CD4-positive, alpha-beta T cell (primary cell): ENCODE measurements at regions not wholly inside any gene's neighbourhood (a gene's known extent, or its start where the extent isn't known, plus 50 kb on each side); places are given as distances from the start of the nearest gene placed in this dataset.

Experiments used
- ATAC-seq: fragments of 200-7000 bp; cut with Tn5 transposase; one replicate; pipeline ENCODE4 v1.10.0; 2022; ENCODE audit warnings: mild to moderate bottlenecking; ENCODE audit not compliant: poor library complexity
- CTCF ChIA-PET: fragments of 350-600 bp; sonication (Branson Sonifier 250); formaldehyde crosslinking; loops from one replicate; lab custom pipeline; 2021; ENCODE audit warnings: antibody characterized with exemption, inconsistent platforms; lab: Charles Lee
- POLR2A ChIA-PET: fragments of 350-600 bp; sonication (Branson Sonifier 250); formaldehyde crosslinking; loops from one replicate; lab custom pipeline; 2021; ENCODE audit warnings: antibody characterized with exemption, inconsistent platforms; lab: Charles Lee
- DNase-seq, 14 experiments: peaks; one replicate each; pipeline ENCODE4 v3.0.0-alpha.2; 2013 to 2020; ENCODE audit warnings: mixed read lengths in 2 of 14
- H3K27ac ChIP-seq, 2 donors: one replicate each; pipeline versions ENCODE4 v1.5.1 to v1.7.0; 2013; ENCODE audit warnings: low read length in 2 of 2, low read depth in 1 of 2, mild to moderate bottlenecking in 1 of 2
- H3K27me3 ChIP-seq, 2 experiments: 1 replicate in 1 of 2; 2 replicates in 1 of 2; pipeline versions ENCODE4 v1.6.1 to v1.7.0; 2013; ENCODE audit warnings: low read length in 2 of 2, control low read depth in 1 of 2, mild to moderate bottlenecking in 1 of 2, moderate library complexity in 1 of 2; ENCODE audit not compliant: insufficient read depth in 2 of 2, control insufficient read depth in 1 of 2
- H3K36me3 ChIP-seq: one replicate; pipeline ENCODE4 v1.6.1; 2013; ENCODE audit warnings: low read length, control low read depth; ENCODE audit not compliant: insufficient read depth
- H3K4me1 ChIP-seq: one replicate; pipeline ENCODE4 v1.6.1; 2013; ENCODE audit warnings: low read length, control low read depth; ENCODE audit not compliant: insufficient read depth
- H3K4me3 ChIP-seq: one replicate; pipeline ENCODE4 v1.5.1; 2013; ENCODE audit warnings: mild to moderate bottlenecking, low read length, moderate library complexity
- H3K9me3 ChIP-seq, 2 experiments: 1 replicate in 1 of 2; 2 replicates in 1 of 2; pipeline versions ENCODE4 v1.6.1 to v1.7.0; 2013; ENCODE audit warnings: low read length in 2 of 2, mild to moderate bottlenecking in 2 of 2, control low read depth in 1 of 2, moderate library complexity in 1 of 2; ENCODE audit not compliant: control insufficient read depth in 1 of 2, insufficient read depth in 1 of 2
- H3K27ac Mint-ChIP-seq: one replicate; pipeline ENCODE4 v1.8.0; 2020; ENCODE audit warnings: mixed read lengths
- H3K27me3 Mint-ChIP-seq: one replicate; pipeline ENCODE4 v1.8.0; 2021; ENCODE audit warnings: mixed read lengths
- H3K36me3 Mint-ChIP-seq: one replicate; pipeline ENCODE4 v1.8.0; 2021; ENCODE audit warnings: low read depth, mixed read lengths
- H3K4me1 Mint-ChIP-seq: one replicate; pipeline ENCODE4 v1.8.0; 2021; ENCODE audit warnings: low read depth, mixed read lengths
- H3K4me3 Mint-ChIP-seq: one replicate; pipeline ENCODE4 v1.8.0; 2020; ENCODE audit warnings: mild to moderate bottlenecking, mixed read lengths
- H3K9me3 Mint-ChIP-seq: one replicate; pipeline ENCODE4 v1.8.0; 2020; ENCODE audit warnings: mixed read lengths
- intact Hi-C, 2 experiments: fragments of 100-400 bp; cut with DNase I in 1 of 2; cut with micrococcal nuclease in 1 of 2; formaldehyde crosslinking; loops; one replicate each; pipeline versions ENCODE4 v1.15.1 to v1.9.0; 2023 to 2025; cut with DNase I, micrococcal nuclease
- TF ChIP-seq, protein P1 (sequence below): fragments of 200-600 bp; IDR thresholded peaks from one replicate; pipeline ENCODE4 v1.8.0; 2022; ENCODE audit warnings: antibody characterized with exemption, mild to moderate bottlenecking

DNA sequence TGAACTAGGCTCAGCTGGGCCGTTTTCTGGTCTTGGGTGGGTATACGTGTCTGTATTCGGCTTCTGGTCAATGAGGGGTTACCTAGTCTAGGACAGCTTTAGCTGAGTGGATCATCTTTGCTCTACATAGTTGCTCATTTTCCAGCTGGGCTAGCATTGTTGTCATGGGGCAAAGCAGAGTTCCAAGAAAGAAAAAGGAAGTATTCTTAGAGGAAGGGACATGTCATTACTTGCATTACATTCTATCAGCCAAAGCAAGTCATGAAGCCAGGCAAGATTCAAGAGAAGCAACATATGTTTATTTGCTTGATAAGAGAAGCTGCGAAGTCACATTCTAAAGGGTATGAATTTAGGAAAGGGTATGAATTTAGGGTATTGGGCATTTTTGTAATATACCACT is 396.5 kb downstream of the ZNF608 start:
- no peaks in the 10 kb centered on the region for H3K27me3 ChIP-seq

DNA sequence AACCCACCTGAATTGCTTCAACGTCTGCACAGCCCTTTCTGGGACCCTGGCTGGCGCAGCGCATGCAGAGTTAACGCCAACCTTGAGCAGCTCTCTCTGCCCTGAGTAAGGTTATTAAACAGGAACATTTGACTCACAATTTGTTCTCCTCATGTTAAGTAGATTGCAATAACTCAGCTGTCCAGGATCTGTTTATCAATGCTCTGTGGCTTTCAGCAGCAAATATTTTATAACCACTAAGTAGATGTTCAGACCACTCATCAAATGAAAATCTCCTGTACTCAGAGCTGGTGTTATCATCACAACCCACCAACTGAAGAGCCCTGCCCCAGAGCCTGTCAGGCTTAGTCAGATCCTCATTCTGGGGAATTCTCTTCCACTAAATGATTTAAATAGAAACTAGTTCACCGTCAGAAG is 403.0 kb downstream of the ZNF608 start:
- ChIA-PET CTCF (no interaction called here), POLR2A (no interaction called here)
- no peaks in the 10 kb centered on the region for H3K9me3 Mint-ChIP-seq
- Histone ChIP-seq H3K4me1 (no peaks in the 10 kb centered on the region), H3K4me3 (no peak overlapping the region), H3K9me3 (peaks cover 0 to 3% of the 10 kb centered on the region in 2 experiments), H3K36me3 (no peaks in the 10 kb centered on the region), H3K27me3 (no peaks in the 10 kb centered on the region), H3K27ac (no peak overlapping the region)
- intact Hi-C loops = no loop called here
- TF ChIP-seq, protein P1, sequence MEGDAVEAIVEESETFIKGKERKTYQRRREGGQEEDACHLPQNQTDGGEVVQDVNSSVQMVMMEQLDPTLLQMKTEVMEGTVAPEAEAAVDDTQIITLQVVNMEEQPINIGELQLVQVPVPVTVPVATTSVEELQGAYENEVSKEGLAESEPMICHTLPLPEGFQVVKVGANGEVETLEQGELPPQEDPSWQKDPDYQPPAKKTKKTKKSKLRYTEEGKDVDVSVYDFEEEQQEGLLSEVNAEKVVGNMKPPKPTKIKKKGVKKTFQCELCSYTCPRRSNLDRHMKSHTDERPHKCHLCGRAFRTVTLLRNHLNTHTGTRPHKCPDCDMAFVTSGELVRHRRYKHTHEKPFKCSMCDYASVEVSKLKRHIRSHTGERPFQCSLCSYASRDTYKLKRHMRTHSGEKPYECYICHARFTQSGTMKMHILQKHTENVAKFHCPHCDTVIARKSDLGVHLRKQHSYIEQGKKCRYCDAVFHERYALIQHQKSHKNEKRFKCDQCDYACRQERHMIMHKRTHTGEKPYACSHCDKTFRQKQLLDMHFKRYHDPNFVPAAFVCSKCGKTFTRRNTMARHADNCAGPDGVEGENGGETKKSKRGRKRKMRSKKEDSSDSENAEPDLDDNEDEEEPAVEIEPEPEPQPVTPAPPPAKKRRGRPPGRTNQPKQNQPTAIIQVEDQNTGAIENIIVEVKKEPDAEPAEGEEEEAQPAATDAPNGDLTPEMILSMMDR = no peak
- no peak overlapping the region for H3K27ac Mint-ChIP-seq
- no peak overlapping the region for H3K4me3 Mint-ChIP-seq
- H3K27me3 Mint-ChIP-seq = no peaks in the 10 kb centered on the region
- DNase-seq = no peak
- no peak for ATAC-seq
- no peaks in the 10 kb centered on the region for H3K4me1 Mint-ChIP-seq
- H3K36me3 Mint-ChIP-seq = no peaks in the 10 kb centered on the region

More for the DNA sequence above, 396.5 kb downstream of the ZNF608 start:
- Mint-ChIP-seq H3K9me3 (peaks cover 2% of the 10 kb centered on the region), H3K27ac (no peak overlapping the region), H3K4me3 (no peak overlapping the region), H3K36me3 (no peaks in the 10 kb centered on the region), H3K4me1 (no peaks in the 10 kb centered on the region), H3K27me3 (no peaks in the 10 kb centered on the region)
- ChIA-PET POLR2A (no interaction called here), CTCF (no interaction called here)
- Histone ChIP-seq H3K4me3 (no peak overlapping the region), H3K36me3 (no peaks in the 10 kb centered on the region), H3K27ac (no peak overlapping the region), H3K9me3 (no peaks in the 10 kb centered on the region), H3K4me1 (no peaks in the 10 kb centered on the region)
- ATAC-seq = no peak
- no peak for DNase-seq
- TF ChIP-seq, protein P1 = no peak
- intact Hi-C loops = no loop called here

DNA sequence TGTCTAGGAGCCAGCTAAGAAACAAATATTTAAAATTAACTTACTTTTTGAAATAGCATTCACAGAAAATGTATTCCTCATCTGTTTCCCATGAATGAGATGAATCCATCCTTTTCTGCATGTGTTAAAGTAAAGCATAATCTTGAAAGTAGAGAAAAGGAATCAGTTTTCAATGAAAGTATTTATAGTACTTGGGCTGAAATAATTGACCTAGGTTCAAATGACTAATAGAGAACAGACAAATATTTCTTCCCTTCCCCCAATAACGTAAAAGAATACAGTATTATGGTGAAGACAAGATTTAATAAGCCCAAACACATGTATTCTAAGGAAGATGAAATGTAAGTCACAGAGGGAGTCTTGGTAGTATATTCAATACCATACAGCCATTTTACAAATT is 403.5 kb downstream of the ZNF608 start:
- H3K36me3 Mint-ChIP-seq = no peaks in the 10 kb centered on the region
- TF ChIP-seq, protein P1 = no peak
- intact Hi-C loops = no loop called here
- ATAC-seq (no peak), DNase-seq (no peak)
- peaks cover 0 to 3% of the 10 kb centered on the region in 2 experiments for H3K9me3 ChIP-seq
- H3K36me3 ChIP-seq = no peaks in the 10 kb centered on the region
- ChIA-PET CTCF (no interaction called here), POLR2A (no interaction called here)
- no peak overlapping the region for H3K27ac ChIP-seq
- no peaks in the 10 kb centered on the region for H3K9me3 Mint-ChIP-seq
- no peak overlapping the region for H3K4me3 ChIP-seq
- H3K27me3 Mint-ChIP-seq = no peaks in the 10 kb centered on the region
- H3K4me1 ChIP-seq = no peaks in the 10 kb centered on the region
- H3K4me3 Mint-ChIP-seq = no peak overlapping the region
- H3K27ac Mint-ChIP-seq = no peak overlapping the region
- H3K27me3 ChIP-seq = no peaks in the 10 kb centered on the region
- no peaks in the 10 kb centered on the region for H3K4me1 Mint-ChIP-seq
